ENCODE measurements at regions not wholly inside any gene's neighbourhood (a gene's known extent, or its start where the extent isn't known, plus 50 kb on each side); places are given as distances from the start of the nearest gene placed in this dataset.

DNA sequence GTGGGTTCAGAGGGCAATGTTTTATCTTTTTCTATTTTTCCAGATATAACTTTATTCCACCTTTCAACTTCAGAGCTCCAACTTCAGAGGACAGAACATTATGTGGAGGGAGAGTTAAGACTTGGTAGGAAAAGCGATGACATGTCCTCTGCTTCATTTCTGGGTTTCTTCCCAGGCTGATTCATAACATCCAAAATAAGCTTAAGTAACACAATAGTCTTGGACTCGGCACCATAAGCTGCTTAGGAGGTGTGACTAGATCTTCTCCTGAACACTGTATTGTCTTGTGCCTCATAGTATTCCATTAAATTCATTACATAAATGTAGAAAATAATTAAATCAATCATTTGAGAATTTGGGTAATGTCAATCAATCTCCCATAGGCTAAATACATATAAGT, 95.5 kb upstream of the PDE3A start:
- POLR2A ChIA-PET, result no interaction called here
- intact Hi-C loops (cut with micrococcal nuclease; ENCODE audit: unreplicated experiment) (no loop called here), in situ Hi-C loops (cut with HindIII; ENCODE audit: low pct_unique_long_range_greater_than_20kb, low sequenced_read_pairs) (no loop called here)
- H3K27ac ChIP-seq (ENCODE audit: low read length), result no peak overlapping the region
- BruUV-seq (replicated peaks), result no TSS peak
- no peak for DNase-seq (ENCODE audit: low read depth, low spot score)
- H3K27me3 ChIP-seq (ENCODE audit: control insufficient read depth, insufficient read depth, low read length), result no peaks in the 10 kb centered on the region
- no peaks in the 10 kb centered on the region for H3K4me1 ChIP-seq (ENCODE audit: control insufficient read depth, insufficient read depth, low read length)
- no peaks in the 10 kb centered on the region for H3K9me3 ChIP-seq (ENCODE audit: control insufficient read depth, insufficient read depth, low read depth, low read length)
- H3K36me3 ChIP-seq (ENCODE audit: control insufficient read depth, insufficient read depth, low read length), result no peaks in the 10 kb centered on the region
- CTCF ChIA-PET, result no interaction called here
- no peak for TF ChIP-seq TCF7L2 (IDR thresholded peaks at IDR 0.05; ENCODE audit: low read depth, low read length)
- TF ChIP-seq SIN3A (IDR thresholded peaks at IDR 0.05; ENCODE audit: borderline replicate concordance, insufficient read depth, low read depth, low read length), result no peak
- TF ChIP-seq POLR2AphosphoS5 (IDR thresholded peaks at IDR 0.05; ENCODE audit: low read depth, low read length), result no peak
- TF ChIP-seq, protein P1, sequence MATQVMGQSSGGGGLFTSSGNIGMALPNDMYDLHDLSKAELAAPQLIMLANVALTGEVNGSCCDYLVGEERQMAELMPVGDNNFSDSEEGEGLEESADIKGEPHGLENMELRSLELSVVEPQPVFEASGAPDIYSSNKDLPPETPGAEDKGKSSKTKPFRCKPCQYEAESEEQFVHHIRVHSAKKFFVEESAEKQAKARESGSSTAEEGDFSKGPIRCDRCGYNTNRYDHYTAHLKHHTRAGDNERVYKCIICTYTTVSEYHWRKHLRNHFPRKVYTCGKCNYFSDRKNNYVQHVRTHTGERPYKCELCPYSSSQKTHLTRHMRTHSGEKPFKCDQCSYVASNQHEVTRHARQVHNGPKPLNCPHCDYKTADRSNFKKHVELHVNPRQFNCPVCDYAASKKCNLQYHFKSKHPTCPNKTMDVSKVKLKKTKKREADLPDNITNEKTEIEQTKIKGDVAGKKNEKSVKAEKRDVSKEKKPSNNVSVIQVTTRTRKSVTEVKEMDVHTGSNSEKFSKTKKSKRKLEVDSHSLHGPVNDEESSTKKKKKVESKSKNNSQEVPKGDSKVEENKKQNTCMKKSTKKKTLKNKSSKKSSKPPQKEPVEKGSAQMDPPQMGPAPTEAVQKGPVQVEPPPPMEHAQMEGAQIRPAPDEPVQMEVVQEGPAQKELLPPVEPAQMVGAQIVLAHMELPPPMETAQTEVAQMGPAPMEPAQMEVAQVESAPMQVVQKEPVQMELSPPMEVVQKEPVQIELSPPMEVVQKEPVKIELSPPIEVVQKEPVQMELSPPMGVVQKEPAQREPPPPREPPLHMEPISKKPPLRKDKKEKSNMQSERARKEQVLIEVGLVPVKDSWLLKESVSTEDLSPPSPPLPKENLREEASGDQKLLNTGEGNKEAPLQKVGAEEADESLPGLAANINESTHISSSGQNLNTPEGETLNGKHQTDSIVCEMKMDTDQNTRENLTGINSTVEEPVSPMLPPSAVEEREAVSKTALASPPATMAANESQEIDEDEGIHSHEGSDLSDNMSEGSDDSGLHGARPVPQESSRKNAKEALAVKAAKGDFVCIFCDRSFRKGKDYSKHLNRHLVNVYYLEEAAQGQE (IDR thresholded peaks at IDR 0.05; ENCODE audit: insufficient read depth in 1 of 2, low read depth in 2 of 2, low read length in 1 of 2), result no peak
- TF ChIP-seq, protein P2, sequence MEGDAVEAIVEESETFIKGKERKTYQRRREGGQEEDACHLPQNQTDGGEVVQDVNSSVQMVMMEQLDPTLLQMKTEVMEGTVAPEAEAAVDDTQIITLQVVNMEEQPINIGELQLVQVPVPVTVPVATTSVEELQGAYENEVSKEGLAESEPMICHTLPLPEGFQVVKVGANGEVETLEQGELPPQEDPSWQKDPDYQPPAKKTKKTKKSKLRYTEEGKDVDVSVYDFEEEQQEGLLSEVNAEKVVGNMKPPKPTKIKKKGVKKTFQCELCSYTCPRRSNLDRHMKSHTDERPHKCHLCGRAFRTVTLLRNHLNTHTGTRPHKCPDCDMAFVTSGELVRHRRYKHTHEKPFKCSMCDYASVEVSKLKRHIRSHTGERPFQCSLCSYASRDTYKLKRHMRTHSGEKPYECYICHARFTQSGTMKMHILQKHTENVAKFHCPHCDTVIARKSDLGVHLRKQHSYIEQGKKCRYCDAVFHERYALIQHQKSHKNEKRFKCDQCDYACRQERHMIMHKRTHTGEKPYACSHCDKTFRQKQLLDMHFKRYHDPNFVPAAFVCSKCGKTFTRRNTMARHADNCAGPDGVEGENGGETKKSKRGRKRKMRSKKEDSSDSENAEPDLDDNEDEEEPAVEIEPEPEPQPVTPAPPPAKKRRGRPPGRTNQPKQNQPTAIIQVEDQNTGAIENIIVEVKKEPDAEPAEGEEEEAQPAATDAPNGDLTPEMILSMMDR (IDR thresholded peaks at IDR 0.05), result no peak
- ATAC-seq, result no peak
- no peak overlapping the region for H3K4me3 ChIP-seq (ENCODE audit: low read depth in 2 of 2, low read length in 2 of 2)

DNA sequence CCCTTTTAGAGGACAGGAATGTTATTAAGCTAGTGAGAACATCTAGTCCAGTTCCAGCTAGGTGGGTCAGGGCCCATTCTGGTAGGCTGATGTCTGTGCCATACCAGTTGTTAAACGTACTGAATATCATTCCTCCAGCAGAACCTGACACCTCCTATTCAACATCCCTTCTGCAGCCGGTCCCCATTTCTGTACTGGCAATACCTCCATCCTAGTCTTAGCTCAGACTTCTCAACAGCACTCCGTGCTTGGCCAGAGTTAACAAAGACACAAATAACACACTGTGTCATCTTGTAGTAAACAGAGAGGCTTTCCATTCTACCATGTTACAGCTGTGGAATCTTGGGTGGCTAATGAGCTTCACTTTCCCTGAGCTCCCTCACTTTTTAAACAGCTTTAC, 94.3 kb upstream of the PDE3A start:
- Histone ChIP-seq H3K4me1 (ENCODE audit: control insufficient read depth, insufficient read depth, low read length) (no peaks in the 10 kb centered on the region), H3K36me3 (ENCODE audit: control insufficient read depth, insufficient read depth, low read length) (no peaks in the 10 kb centered on the region), H3K9me3 (ENCODE audit: control insufficient read depth, insufficient read depth, low read depth, low read length) (no peaks in the 10 kb centered on the region), H3K4me3 (ENCODE audit: low read depth in 2 of 2, low read length in 2 of 2) (no peak overlapping the region), H3K27ac (ENCODE audit: low read length) (no peak overlapping the region), H3K27me3 (ENCODE audit: control insufficient read depth, insufficient read depth, low read length) (no peaks in the 10 kb centered on the region)
- POLR2A ChIA-PET, result no interaction called here
- ATAC-seq (no peak), DNase-seq (ENCODE audit: low read depth, low spot score) (no peak)
- BruUV-seq (replicated peaks), result no TSS peak
- intact Hi-C loops (cut with micrococcal nuclease; ENCODE audit: unreplicated experiment), result no loop called here
- TF ChIP-seq, protein P2 (IDR thresholded peaks at IDR 0.05), result no peak
- no peak for TF ChIP-seq TCF7L2 (IDR thresholded peaks at IDR 0.05; ENCODE audit: low read depth, low read length)
- CTCF ChIA-PET, result no interaction called here
- in situ Hi-C loops (cut with HindIII; ENCODE audit: low pct_unique_long_range_greater_than_20kb, low sequenced_read_pairs), result no loop called here

DNA sequence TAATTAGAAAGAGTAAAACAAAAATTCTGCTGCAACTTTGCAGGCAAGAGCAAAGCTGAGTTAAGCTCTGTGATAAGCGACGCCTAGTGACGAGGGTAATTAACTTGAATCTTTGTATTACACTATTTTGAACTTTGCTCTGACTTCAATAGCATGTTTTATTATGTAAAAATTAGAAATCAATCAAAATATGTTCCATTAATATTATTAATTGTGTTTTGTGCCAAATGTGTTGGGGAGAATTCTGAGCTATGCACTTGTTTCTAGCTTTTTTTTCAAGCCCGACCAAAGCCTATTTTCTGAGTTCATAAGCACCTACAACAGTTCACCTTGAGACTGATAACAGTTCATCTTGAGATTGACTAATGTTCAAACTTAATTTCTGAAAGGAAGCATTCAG, 90.1 kb upstream of the PDE3A start:
- no peaks in the 10 kb centered on the region for H3K4me1 ChIP-seq (ENCODE audit: control insufficient read depth, insufficient read depth, low read length)
- TF ChIP-seq, protein P2 (IDR thresholded peaks at IDR 0.05), result no peak
- TF ChIP-seq POLR2AphosphoS5 (IDR thresholded peaks at IDR 0.05; ENCODE audit: low read depth, low read length), result no peak
- TF ChIP-seq, protein P1 (IDR thresholded peaks at IDR 0.05; ENCODE audit: insufficient read depth in 1 of 2, low read depth in 2 of 2, low read length in 1 of 2), result no peak
- TF ChIP-seq SIN3A (IDR thresholded peaks at IDR 0.05; ENCODE audit: borderline replicate concordance, insufficient read depth, low read depth, low read length), result no peak
- TF ChIP-seq TCF7L2 (IDR thresholded peaks at IDR 0.05; ENCODE audit: low read depth, low read length), result no peak
- no peak for ATAC-seq
- H3K9me3 ChIP-seq (ENCODE audit: control insufficient read depth, insufficient read depth, low read depth, low read length), result no peaks in the 10 kb centered on the region
- POLR2A ChIA-PET, result no interaction called here
- H3K27ac ChIP-seq (ENCODE audit: low read length), result no peak overlapping the region
- in situ Hi-C loops (cut with HindIII; ENCODE audit: low pct_unique_long_range_greater_than_20kb, low sequenced_read_pairs) (no loop called here), intact Hi-C loops (cut with micrococcal nuclease; ENCODE audit: unreplicated experiment) (no loop called here)
- H3K36me3 ChIP-seq (ENCODE audit: control insufficient read depth, insufficient read depth, low read length), result no peaks in the 10 kb centered on the region
- H3K27me3 ChIP-seq (ENCODE audit: control insufficient read depth, insufficient read depth, low read length), result no peaks in the 10 kb centered on the region
- CTCF ChIA-PET, result no interaction called here
- BruUV-seq (replicated peaks), result no TSS peak
- no peak overlapping the region for H3K4me3 ChIP-seq (ENCODE audit: low read depth in 2 of 2, low read length in 2 of 2)
- DNase-seq (ENCODE audit: low read depth, low spot score), result no peak
